Bronchial epithelial cell (primary cell): ENCODE measurements at regions not wholly inside any gene's neighbourhood (a gene's known extent, or its start where the extent isn't known, plus 50 kb on each side); places are given as distances from the start of the nearest gene placed in this dataset.

Source experiments
- DNase-seq: peaks from one replicate; pipeline ENCODE4 v3.0.0-alpha.2; 2010; ENCODE audit warnings: low read depth
- FAIRE-seq: peaks from 2 replicates; lab custom pipeline; 2011; peaks lifted over from hg19 to GRCh38; lab: Jason Lieb, UNC
- H3K27me3 ChIP-seq: 2 replicates; pipeline ENCODE4 v1.5.1; 2011; ENCODE audit warnings: low read length; ENCODE audit not compliant: control insufficient read depth, insufficient read depth
- H3K36me3 ChIP-seq: 2 replicates; pipeline ENCODE4 v1.5.1; 2011; ENCODE audit warnings: low read length; ENCODE audit not compliant: control insufficient read depth, insufficient read depth
- H3K4me3 ChIP-seq: 2 replicates; pipeline ENCODE4 v1.5.1; 2011; ENCODE audit warnings: mild to moderate bottlenecking, low read depth, low read length, control low read depth
- TF ChIP-seq, protein P1 (sequence below): IDR thresholded peaks from 2 replicates; pipeline ENCODE4 v1.5.1; 2011; ENCODE audit warnings: mild to moderate bottlenecking, moderate library complexity, low read length, control low read depth, inconsistent platforms; ENCODE audit not compliant: insufficient read depth, severe bottlenecking

DNA sequence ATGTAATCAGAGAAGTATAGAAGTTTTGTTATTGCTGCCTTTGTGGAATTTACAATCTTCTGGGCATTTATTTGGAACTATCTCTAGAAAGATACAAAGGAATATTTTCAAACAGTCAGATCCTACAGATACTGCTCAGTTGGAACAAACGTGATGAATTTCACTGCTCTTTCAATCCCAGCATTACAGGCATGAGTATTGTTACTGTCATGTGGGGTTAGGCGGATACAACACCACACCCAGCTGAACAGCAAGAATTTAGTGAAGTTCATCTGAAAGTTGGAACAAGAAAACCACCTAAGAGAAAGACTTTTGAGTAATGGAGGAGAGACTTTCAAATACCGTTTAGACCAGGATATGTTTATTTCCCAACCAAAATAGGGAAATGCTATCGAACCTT, 123.3 kb upstream of the PLXNC1 start:
- Histone ChIP-seq H3K27me3 (no peaks in the 10 kb centered on the region), H3K4me3 (no peak overlapping the region), H3K36me3 (no peaks in the 10 kb centered on the region)
- no peak for DNase-seq
- TF ChIP-seq, protein P1, sequence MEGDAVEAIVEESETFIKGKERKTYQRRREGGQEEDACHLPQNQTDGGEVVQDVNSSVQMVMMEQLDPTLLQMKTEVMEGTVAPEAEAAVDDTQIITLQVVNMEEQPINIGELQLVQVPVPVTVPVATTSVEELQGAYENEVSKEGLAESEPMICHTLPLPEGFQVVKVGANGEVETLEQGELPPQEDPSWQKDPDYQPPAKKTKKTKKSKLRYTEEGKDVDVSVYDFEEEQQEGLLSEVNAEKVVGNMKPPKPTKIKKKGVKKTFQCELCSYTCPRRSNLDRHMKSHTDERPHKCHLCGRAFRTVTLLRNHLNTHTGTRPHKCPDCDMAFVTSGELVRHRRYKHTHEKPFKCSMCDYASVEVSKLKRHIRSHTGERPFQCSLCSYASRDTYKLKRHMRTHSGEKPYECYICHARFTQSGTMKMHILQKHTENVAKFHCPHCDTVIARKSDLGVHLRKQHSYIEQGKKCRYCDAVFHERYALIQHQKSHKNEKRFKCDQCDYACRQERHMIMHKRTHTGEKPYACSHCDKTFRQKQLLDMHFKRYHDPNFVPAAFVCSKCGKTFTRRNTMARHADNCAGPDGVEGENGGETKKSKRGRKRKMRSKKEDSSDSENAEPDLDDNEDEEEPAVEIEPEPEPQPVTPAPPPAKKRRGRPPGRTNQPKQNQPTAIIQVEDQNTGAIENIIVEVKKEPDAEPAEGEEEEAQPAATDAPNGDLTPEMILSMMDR: no peak
- no peak for FAIRE-seq

DNA sequence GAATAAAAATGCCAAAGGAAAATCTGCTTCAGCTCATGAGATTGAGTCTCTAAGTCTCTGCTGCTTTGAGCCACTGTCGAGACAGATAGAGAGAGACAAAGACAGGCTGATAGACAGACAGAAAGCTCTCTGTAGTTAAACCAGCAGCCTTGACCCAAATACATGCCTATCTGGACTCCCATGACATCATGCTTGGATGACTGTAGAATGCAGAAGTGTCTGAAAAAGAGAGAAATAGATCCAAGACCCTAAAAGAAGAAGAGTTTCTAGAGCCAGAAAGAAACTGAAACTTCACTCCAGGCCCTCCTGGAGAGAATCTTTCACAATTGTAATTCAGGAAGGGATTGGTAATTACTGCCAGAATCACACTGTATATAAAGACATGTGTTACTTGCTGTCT, 122.6 kb upstream of the PLXNC1 start:
- no peaks in the 10 kb centered on the region for H3K27me3 ChIP-seq
- DNase-seq (no peak), FAIRE-seq (no peak)
- no peaks in the 10 kb centered on the region for H3K36me3 ChIP-seq
- TF ChIP-seq, protein P1: no peak
- H3K4me3 ChIP-seq: no peak overlapping the region

DNA sequence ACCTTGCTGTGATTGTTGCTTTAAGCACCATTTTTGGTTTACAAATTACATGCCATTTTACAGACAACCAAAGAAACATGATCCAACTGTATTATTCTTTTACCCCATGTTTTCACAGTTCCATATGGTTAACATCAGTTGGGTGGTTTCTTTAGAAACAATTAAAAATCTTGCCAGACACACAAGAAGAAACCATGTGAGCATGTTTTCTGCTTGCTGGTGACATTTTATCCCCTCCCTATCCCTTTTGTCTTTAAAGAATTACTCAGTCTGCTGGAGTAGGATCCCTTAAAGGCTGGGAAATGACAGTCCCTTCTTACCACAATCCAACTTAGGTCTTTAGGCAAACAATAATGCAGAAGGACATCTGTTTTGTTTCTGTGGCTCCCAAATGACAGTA, 121.8 kb upstream of the PLXNC1 start:
- TF ChIP-seq, protein P1: no peak
- no peak for FAIRE-seq
- no peak for DNase-seq
- no peaks in the 10 kb centered on the region for H3K36me3 ChIP-seq
- no peak overlapping the region for H3K4me3 ChIP-seq
- no peaks in the 10 kb centered on the region for H3K27me3 ChIP-seq

DNA sequence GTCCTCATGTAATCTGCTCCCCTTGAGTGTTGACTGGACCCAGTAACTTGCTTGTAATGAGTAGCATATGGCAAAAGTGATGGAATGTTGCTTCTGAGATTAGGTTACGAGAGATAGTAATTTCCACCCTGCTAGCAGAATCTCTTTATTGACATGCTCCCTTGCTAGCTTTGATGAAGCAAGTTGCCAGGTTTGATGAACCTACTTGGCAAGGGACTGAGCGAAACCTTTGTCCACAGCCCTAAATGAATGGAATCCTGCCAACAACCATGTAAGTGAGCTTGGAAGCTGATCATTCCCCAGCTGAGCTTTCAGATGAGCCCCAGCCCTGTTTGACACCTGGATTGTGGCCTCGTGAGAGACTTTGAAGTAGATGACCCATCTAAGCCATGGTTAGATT, 120.8 kb upstream of the PLXNC1 start:
- H3K27me3 ChIP-seq: no peaks in the 10 kb centered on the region
- no peak for FAIRE-seq
- TF ChIP-seq, protein P1: no peak
- no peak overlapping the region for H3K4me3 ChIP-seq
- no peaks in the 10 kb centered on the region for H3K36me3 ChIP-seq
- DNase-seq: no peak

DNA sequence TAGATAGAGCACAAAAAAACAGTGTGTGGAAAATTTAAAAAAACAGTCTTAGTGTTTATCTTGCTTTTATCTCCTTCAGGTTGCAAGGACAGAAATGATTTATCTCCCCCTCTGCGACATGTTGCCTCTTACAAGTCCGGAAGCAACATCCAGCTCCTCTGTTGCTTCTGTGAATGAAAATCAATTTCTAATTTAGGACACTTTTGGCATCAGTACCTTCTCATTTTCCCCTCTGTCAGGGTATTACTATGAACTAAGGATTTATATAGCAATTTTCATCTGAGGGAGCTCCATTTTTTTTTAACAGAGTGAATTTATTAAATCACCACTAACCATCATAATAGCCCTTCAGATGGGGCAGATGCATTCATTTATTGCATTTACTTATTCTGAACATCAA, 116.6 kb upstream of the PLXNC1 start:
- no peak for FAIRE-seq
- TF ChIP-seq, protein P1: no peak
- no peaks in the 10 kb centered on the region for H3K27me3 ChIP-seq
- H3K4me3 ChIP-seq: no peak overlapping the region
- H3K36me3 ChIP-seq: no peaks in the 10 kb centered on the region
- no peak for DNase-seq

DNA sequence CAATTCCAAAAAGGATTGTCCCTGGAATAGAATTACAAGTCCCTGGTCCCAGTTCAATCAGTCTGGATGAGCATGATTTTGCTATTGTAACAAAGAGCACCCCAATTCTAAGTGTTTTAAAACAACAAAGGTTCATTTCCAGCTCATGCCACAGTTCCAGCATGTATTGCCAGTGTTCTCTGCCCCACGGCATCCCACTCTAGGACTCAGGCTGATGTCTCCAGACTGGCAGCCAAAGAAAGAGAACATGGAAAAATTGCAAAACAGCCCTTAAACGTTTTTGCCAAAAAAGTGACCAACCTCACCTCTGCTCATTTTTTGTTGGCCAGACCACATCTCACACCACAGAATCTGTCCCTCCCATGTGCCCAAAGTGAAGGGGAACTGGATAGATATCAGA, 116.0 kb upstream of the PLXNC1 start:
- Histone ChIP-seq H3K27me3 (no peaks in the 10 kb centered on the region), H3K36me3 (no peaks in the 10 kb centered on the region), H3K4me3 (no peak overlapping the region)
- TF ChIP-seq, protein P1: no peak
- DNase-seq: no peak
- no peak for FAIRE-seq
